Left renal pelvis (tissue), 4 donors: ENCODE measurements at regions not wholly inside any gene's neighbourhood (a gene's known extent, or its start where the extent isn't known, plus 50 kb on each side); places are given as distances from the start of the nearest gene placed in this dataset.

Experiments used
- DNase-seq, 4 donors: peaks; one replicate each; pipeline ENCODE4 v3.0.0-alpha.2; 2013; ENCODE audit warnings: low read depth in 4 of 4, low spot score in 3 of 4

DNA sequence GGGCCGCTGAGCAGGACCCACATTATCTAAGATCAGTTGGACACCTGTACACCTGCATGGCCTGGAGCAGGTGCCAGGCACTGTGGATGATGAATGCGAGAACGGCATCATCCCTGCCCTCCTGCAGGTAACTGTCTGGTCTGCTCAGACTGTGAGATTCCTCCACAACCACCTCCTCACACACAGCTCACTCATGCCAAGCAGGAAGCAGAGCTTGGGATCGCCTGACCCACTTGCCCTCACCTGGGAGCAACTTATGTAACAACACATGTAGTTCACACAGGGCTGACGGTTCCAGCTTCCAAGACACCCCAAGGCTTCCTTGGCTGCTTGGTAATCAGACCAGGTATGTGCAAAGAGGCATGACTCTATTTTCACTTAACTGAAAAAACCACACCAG is 359.2 kb downstream of the PREX1 start:
- DNase-seq, result no peak

DNA sequence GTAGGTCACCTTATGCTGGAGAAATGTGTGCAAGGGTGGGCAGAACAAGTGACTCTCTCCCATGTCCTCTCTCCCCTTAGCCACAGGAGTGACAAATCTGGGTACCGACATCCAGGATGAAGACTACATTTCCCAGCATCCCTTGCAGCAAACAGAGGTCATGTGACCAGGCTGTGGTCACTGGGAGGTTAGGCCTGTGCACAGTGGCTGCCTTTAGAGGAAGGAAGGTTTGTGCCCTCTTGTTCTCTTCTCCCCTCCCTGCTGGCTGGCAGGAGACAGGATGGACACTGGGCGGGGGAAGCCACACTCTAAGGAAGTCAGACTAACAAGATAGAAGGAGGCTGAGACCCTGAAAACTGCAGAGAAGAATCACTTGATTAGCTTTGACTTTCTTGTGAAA is 360.2 kb downstream of the PREX1 start:
- DNase-seq, result no peak

DNA sequence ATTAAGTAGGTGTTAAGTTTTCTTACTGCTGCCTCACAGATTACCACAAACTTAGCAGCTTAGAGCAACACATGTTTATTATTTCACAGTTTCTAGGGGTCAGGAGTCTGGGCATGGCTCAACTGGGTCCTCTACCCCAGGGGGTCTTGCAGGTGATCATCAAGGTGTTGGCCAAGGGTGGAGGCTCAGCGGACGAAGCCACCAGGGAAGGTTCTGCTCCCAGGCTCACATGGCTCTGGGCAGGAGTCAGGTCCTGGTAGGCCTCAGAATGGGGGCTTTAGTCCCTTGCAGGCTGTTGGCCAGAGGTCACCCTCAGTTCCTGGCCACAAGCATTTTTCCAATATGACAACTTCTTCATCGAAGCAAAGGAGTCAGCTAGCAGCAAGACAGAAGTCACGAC is 362.5 kb downstream of the PREX1 start:
- DNase-seq, result no peak

DNA sequence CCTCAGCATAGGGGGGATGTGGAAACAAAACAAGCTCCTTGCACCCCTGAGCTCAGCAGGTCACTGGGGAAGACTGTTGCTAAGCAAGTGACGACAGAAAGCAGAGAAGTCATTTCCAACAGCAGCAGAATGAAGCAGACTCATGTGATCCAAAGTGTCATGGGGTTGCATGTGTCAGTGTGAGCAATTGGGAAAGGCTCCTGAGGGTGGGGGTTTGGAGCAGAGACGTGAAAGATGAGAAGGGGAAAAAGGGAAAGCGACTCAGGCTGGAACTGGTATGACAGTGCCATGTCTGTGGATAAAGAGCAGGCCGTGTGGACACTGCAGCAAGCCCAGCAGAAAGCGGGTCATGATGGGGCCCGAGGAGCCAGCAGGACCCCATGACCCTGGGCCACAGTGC is 363.9 kb downstream of the PREX1 start:
- DNase-seq, result no peak

DNA sequence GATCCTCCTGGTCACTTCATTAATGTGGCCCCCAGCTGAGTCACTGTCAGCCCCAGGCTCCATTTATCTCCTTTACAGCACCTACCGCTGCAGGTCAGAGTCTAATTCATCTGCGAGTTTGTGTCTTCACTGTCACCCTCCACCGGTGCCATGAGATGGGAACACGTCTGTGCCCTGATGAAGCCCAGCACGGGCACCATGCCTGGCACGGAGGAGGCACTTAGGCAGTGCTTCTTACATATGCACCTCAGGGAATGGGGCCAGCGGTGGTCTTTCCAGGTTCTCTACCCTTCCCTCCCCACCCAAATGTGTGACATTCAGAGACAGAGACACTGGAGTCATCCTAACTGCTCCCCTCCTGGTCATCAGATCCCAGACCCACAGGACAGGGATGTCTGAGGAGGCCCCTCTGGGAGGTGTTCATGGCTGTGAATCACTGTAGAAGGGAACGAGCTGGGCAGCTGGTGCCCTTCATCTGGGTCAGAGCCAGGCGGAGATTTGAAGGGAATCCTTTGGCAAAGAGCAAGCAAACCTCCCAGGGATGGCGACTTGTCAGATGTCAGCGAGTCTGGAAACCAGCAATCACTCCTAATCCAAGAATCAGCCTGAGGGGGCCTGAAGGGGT is 364.6 kb downstream of the PREX1 start:
- no peak for DNase-seq

DNA sequence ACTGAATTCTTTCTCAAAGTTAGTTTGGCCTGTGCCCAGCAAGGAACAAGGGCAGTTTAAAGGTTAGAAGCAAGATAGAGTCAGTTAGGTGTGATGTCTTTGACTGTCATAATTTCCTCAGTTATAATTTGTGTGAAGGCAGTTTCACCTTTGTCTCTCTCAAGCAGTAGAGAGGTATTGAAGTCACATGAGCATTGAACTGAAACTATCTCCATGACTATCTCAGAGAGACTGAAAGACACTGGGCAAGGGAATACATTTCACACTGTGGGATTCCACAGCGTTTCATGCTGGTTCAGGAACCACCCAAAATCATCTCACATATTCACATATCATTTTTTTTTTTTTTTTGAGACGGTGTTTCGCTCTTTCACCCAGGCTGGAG is 366.1 kb downstream of the PREX1 start:
- DNase-seq, result no peak

DNA sequence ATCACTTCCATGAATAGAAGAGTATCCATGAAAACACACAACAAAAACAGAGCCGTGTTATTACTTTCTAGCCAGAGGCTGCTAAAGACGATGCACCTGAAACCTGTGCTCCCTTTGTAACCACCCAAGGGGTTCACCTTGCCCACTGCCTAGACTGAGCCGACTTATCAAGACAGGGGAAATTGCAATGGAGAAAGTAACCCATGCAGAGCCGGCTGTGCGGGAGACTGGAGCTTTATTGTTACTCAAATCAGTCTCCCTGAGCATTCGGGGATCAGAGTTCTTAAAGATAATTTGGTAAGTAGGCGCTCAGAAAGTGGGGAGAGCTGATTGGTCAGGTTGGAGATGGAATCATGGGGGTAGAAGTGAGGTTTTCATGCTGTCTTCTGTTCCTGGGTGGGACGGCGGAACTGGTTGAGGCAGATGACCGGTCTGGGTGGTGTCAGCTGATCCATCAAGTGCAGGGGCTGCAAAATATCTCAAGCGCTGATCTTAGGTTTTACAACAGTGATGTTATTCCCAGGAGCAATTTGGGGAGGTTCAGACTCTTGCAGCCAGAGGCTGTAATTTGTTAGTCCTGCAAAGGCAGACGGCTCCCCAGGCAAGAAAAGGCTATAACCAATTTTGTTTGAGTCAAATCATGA is 366.6 kb downstream of the PREX1 start:
- no peak for DNase-seq

DNA sequence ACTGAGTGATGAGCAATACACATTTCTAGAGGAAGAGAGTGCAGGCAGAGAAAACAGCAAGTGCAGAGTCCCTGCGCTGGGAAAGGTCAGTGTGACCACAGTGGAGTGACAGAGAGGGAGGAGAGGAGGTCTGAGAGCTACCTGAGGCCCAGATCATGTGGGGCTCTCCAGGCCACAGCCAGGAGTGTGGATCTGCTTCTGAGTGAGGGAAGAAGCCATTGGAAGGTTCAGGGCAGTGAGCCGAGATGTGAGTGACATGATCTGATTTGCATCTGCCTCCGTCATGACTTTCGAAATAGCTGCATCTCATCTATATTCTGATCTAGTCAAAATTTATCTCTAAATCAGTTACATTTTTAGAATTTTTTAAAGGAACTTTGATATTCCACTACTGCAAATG is 367.1 kb downstream of the PREX1 start:
- DNase-seq, result no peak

DNA sequence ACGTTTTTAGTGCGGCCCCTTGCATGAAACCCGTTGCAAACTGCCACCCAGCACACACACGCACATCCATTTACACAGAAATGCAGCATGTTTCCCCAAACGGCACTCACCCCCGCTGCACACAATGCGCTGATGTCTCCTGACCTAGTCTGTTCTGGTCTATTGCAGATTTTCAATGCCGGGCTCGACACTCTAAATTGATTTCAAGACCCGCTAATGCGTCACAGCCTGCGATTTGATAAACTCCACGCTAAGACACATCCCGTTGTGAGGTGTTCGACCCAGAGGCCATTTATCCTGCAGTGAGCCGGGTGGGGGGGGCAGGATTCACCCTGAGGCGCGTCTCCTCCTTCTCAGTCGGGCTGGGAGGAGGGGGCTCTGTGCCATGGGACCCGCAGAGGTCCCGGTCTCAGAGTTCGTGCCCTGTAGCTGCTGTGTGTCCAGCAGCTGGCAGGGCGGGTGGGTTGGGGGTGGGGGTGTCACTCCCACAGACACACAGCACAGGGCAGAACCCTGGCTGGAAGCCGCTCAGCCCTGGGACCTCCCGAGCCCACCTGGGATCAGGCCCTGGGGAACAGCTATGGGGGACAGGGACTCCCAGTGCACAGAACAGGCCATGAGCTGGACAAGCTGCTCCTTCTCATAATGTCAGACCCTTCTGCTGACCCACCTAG is 367.9 kb downstream of the PREX1 start:
- no peak for DNase-seq

DNA sequence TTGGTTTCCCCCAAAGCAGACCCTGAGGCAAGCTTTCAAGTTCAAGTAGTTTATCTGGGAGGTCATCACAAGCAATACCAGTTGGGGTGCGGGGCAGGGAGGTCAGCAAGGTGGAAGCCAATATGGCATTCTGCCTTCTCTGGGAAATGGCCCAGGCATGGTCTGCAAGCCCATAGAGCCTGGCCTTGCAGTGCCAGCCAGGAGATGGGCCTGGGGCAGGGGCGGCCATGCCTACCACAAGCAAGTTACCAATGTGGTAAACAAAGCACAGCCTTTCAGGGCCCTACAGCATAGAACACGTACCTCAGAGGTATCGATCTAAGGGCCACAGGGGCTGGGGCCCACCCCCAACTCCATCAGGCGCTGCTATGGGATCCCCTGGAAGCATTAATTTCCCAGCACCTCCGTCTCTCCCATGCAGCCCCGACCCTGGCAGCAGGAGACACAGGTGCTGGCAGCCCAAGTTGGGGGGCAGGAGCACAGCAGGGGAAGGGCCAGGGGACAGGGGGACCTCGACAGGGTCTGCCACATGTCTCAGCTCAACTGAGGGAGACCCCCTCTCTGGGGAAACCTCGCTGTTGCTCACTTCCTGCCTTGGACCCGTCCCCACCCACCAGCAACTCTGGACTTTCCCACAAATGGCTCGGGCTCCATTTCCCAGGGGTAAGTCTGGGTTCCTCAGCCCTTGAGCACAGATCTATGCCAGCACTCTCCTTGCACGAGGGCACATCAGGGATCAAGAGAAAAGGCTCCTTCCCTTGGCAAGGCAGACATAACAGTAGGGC is 369.0 kb downstream of the PREX1 start:
- DNase-seq, result no peak

DNA sequence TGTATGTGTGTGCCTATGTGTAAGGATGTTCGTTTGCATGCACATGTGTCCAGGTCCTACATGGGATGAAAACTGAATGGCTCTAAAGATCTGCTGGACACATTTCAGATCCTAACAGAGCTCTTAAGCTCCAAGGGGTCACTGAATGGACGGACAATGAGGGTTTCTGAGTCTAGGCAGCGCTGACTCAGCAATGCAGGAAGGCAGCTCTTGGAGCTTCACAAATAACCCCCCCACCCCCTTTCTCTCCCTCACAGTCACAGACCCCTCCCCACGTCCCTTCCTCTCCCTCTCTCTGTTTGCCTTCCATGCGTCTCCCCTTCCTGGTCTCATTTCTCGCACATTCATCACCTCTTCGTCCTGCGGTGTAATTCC is 369.8 kb downstream of the PREX1 start:
- no peak for DNase-seq

DNA sequence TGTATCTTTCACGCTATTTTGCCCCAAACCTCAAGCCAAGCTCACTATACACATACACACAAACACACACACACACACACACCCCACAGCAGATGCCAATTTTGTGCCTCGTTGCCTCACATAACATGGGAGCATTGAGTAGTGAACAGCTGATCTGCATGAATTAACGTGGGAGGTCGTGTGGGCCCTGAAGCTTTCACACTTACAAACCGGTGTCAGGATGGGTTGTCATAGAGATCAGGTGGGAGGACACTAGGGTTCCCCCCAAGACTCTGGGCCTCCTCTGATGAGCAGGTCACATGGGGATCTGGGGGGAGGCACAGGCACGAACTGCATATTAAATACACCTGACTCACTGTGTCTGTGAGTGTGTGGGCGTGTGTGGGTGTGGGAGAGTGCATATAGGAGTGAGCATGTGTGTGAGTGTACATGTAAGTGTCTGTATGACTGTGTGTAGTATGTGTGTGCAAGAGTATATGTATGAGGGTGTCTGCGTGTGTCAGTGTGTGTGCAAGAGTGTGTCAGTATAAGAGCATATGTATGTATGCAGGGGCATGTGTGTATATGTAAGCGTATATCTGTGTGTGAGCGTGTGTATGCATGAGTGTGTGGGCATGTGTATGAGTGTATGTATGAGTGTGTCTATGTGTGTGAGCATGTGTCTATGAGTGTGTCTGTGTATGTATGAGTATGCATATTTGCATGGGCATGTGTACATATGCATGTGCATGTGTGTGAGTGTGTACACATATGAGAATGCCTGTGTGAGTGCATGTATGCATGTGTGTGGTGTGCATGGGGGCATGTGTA is 370.4 kb downstream of the PREX1 start:
- no peak for DNase-seq

DNA sequence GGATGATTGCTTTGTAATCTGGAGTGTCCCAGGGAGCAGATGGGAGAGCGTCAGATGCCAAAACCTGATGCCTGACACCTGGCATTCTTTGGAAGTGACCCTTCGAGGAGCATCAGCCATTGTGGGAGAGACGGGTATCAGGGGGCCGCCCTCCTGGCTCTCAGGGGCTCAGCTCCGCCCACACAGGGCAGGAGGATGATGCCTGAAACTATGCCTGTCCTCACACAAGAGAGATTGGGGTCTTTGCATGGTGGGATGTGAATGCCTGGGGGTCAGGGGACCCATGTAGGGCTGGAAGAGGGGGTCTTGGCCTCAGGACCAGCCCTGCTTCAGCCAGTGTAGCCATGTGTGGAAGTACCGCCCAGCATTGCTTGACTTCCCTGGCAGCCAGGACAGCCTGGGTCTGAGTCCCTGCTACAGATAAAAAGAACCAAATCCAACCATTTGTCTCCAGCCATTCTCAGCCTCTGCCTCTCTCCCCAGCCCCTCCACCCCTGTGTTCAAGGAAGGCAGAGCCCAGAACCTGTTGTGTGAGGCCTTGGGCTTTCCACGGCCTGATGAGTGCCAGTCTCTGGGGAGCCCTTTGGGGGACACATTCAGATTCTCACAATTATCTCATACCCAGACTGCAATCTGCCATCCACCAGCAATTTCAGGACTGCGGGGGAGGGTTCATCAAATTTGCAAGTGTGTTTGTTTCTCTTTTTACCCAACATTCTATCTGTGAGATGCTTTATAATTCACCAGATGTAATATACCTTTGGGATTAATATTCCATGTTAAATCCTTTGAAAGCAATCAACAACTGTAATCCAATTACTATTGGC is 371.2 kb downstream of the PREX1 start:
- no peak for DNase-seq

DNA sequence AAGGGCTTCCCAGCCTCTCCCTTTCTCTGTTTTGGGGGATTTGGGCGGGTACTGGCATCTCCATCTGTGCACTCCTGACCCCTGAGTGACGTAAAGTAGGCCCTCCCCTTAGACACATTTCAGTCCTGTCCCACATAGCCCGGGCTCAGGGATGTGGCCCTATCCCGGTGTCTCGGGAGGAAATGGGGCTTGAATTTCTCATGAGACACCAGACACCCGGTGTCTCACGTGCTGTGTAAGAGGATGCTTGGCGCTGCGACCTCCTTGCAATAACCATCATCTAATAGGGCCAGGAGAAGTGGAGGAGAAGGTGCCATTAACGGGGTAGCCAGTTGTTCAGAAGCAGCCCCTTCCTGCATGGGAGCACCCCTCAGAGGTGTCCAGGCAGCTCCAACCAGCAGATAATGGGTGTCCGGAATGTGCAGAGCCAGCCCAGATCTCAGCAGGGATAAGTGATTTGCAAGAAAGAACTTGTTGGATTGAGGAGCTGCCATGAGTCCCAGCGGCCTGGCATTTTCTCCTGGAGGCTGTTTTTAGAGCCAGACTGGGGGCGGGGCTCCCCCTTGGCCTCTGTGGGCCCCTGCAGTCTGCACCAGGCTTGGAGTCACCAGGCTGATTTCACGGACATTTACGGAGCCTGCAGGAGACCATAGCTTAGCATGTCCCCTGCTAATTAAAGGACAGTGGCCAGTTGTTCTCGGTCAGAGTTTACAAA is 372.0 kb downstream of the PREX1 start:
- no peak for DNase-seq

DNA sequence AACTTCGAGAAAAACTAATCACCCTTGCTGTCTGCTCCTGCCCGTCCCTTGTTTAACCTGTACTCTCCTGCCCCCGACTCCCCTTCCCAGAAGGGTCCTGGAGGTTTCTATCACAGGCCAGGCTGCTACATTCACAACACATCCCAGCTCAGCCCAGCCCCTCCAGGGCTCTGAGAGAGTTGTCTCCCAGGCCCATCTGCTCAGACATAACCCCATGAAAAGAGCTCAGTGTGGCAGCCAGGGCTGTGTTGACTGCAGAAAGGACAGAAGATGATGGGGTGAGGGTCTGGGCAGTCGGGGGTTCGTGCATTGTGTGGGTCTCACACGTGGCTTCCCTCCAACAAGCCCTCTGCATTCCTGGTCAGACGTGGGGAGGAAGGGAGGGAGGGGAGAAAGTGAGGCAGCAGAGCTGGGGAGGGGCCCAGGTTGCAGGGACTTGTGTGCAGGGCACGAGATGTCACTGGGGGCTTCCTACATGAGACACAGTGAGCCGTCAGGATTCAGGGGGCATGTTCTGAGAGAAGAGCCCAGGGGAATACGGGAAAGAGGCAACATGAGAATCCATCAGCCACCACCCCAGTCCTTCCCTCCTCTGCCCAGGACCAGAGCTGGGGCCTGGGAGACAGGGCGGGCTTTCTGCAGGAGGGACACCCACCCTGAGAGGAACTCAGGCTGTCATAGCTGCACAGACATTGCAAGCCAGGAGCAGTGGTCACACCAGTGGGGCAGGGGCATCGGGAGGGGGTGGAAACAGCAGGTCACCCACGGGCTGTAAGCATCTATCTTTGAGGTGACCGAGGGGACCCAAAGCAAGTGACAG is 372.9 kb downstream of the PREX1 start:
- DNase-seq, result no peak

DNA sequence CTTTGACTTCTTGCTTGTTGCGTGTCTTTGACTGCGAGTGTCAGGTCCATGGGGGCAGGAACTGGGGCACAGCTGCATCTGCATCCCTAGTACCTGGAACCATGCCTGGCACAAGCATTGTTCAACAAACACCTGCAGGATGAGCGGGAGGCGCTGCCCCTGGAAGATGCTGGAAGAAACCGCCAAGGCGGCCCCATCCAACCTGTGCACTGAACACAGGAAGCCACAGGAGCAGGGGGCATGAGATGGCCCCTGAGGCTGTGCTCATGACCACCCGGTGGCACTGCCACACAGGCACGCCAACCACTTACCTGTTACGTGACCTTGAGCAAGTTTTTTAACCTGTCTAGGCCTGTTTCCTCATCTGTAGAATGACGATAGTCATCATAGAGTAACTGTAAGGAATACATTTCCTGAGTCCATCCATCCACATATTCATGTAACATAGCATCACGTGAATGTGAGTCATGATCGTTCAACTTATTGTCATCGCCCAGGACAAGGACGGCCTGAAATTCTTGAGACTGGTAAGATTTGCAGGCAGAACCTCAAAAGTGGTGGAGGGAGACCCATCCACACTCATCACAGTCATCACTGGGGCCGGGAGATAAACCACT is 374.2 kb downstream of the PREX1 start:
- no peak for DNase-seq

DNA sequence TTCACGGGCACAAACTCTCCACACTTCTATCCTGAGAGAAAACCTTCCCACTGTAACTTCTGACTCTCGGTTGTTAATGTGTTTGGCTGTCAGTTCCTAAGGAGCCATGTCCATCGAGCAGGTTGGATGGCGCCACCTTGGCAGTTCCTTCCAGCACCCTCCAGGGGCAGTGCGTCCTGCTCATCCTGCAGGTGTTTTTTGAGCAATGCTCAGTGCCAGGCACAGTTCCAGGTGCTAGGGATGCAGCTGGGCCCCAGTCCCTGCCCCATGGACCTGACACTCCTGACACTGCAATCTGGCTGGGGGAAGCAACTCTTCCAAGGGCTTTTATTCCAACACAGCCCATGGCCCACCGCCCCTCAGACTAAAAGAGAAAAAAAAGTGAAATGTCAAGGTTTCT is 376.4 kb downstream of the PREX1 start:
- no peak for DNase-seq
